ENCODE measurements at regions not wholly inside any gene's neighbourhood (a gene's known extent, or its start where the extent isn't known, plus 50 kb on each side); places are given as distances from the start of the nearest gene placed in this dataset.

DNA sequence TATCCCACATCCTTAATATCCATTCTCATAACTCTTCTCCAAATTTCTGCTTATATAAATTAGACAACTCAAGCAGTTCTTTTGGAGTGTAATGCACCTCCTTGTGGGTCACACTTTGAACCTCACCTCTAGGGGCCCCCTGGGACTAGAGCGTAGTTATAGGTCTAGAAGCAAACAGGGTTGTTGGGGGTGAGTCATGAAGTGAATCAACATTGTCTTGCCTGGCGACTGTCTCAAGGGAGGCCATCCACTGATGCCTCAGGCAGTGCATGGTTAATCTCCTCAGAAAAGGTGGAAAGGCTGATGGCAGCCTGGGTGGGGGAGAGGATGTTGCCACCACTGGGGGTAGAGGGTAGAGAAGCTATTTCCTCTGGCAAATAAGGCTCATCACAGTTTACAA, 129.1 kb downstream of the TNFRSF21 start:
- TF ChIP-seq TAF1 (IDR thresholded peaks at IDR 0.05; ENCODE audit: borderline replicate concordance, insufficient read depth, low read length) (no peak), POLR2AphosphoS5 (IDR thresholded peaks at IDR 0.05; ENCODE audit: low read depth, low read length) (no peak)
